Left lung (tissue), 4 donors: ENCODE measurements at regions not wholly inside any gene's neighbourhood (a gene's known extent, or its start where the extent isn't known, plus 50 kb on each side); places are given as distances from the start of the nearest gene placed in this dataset.

Experiments used
- ATAC-seq: fragments of 200-7000 bp; cut with Tn5 transposase; one replicate; pipeline ENCODE4 v1.9.1; 2020; ENCODE audit warnings: moderate library complexity
- DNase-seq, 4 donors: peaks; one replicate each; pipeline ENCODE4 v3.0.0-alpha.2; 2013 to 2020
- H3K27ac ChIP-seq, 2 donors: fragments of 200-600 bp; sonication (generic) in 1 of 2; one replicate each; pipeline versions ENCODE4 v1.5.0 to v1.8.0; 2020 to 2021
- H3K27me3 ChIP-seq, 2 donors: fragments of 200-600 bp; sonication (generic) in 1 of 2; one replicate each; pipeline versions ENCODE4 v1.5.0 to v1.8.0; 2020 to 2021
- H3K36me3 ChIP-seq, 2 donors: fragments of 200-600 bp; sonication (generic) in 1 of 2; one replicate each; pipeline versions ENCODE4 v1.5.0 to v1.8.0; 2020 to 2021
- H3K4me1 ChIP-seq, 2 donors: fragments of 200-600 bp; one replicate each; pipeline ENCODE4 v1.8.0; 2021
- H3K4me3 ChIP-seq, 2 donors: fragments of 200-600 bp; sonication (generic) in 1 of 2; one replicate each; pipeline versions ENCODE4 v1.5.0 to v1.8.0; 2020 to 2021; ENCODE audit warnings: mild to moderate bottlenecking in 1 of 2
- H3K9me3 ChIP-seq, 2 donors: fragments of 200-600 bp; sonication (generic) in 1 of 2; one replicate each; pipeline versions ENCODE4 v1.5.0 to v1.8.0; 2020 to 2021
- intact Hi-C, 2 donors: fragments of 100-400 bp; cut with DNase I; formaldehyde crosslinking; loops; one replicate each; pipeline versions ENCODE4 v1.11.2 to v1.14.2; 2022
- TF ChIP-seq, protein P1 (sequence below), 2 donors: fragments of 200-600 bp; sonication (generic) in 1 of 2; IDR thresholded peaks; one replicate each; pipeline versions ENCODE4 v1.5.0 to v1.8.0; 2021; ENCODE audit warnings: antibody characterized with exemption in 2 of 2
- donor health status: DM: no; HTN: yes; CAD: no.
- donor health status: DM: no; HTN: no; CAD: no.

- no peak for DNase-seq
- H3K27ac ChIP-seq = no peak overlapping the region
- H3K9me3 ChIP-seq = no peaks in the 10 kb centered on the region
- ATAC-seq = no peak
- TF ChIP-seq, protein P1, sequence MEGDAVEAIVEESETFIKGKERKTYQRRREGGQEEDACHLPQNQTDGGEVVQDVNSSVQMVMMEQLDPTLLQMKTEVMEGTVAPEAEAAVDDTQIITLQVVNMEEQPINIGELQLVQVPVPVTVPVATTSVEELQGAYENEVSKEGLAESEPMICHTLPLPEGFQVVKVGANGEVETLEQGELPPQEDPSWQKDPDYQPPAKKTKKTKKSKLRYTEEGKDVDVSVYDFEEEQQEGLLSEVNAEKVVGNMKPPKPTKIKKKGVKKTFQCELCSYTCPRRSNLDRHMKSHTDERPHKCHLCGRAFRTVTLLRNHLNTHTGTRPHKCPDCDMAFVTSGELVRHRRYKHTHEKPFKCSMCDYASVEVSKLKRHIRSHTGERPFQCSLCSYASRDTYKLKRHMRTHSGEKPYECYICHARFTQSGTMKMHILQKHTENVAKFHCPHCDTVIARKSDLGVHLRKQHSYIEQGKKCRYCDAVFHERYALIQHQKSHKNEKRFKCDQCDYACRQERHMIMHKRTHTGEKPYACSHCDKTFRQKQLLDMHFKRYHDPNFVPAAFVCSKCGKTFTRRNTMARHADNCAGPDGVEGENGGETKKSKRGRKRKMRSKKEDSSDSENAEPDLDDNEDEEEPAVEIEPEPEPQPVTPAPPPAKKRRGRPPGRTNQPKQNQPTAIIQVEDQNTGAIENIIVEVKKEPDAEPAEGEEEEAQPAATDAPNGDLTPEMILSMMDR (IDR thresholded peaks at IDR 0.05) = no peak
- no peaks in the 10 kb centered on the region for H3K27me3 ChIP-seq
- H3K4me3 ChIP-seq = no peak overlapping the region
- intact Hi-C loops = no loop called here
- H3K4me1 ChIP-seq = no peaks in the 10 kb centered on the region
- no peaks in the 10 kb centered on the region for H3K36me3 ChIP-seq
These were observed 507.0 kb downstream of the TBL1XR1 start for GRCh38 chr3:176690083-176690869.

DNA sequence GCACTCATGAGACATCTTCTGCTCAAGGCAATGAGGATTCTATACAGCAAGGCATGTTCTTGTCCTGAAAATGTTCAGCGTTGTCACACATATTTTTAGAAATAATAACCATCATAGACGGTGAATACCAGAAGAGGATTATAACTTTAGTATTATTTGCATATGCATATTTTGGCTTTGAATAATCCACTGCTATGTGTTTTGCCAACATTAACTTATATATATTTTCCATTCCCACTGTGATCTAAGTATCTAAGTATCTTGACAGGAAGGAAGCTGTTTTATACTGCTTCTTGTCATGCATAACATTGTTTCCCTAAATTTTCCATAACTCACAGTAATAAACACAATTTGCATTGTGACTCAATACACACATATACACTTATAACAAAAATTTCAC is 509.5 kb downstream of the TBL1XR1 start:
- TF ChIP-seq, protein P1 (IDR thresholded peaks at IDR 0.05) = no peak

DNA sequence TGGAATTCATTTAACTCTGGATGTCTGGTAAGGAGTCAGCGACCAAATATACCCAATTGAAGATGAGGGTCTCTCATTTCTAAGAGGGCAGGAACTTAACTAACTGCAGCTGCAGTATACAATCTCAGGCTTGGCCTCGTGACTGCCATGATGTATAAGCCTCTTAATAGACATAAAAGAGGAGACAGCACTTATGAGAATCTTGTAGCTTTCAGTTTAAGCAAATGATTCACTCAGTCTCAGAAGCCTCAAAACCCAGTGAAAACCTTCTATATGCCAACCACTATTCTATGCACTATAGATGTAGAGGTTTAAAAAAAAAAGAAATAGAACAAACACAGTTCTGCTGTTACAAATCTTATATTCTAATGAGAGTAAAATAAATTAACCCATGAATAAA is 513.9 kb downstream of the TBL1XR1 start:
- intact Hi-C loops = no loop called here
- ATAC-seq = no peak

More for the DNA sequence above, 509.5 kb downstream of the TBL1XR1 start:
- intact Hi-C loops = no loop called here
- Histone ChIP-seq H3K9me3 (peaks cover 0 to 12% of the 10 kb centered on the region in 2 donors), H3K4me1 (no peaks in the 10 kb centered on the region), H3K4me3 (no peak overlapping the region), H3K27ac (no peak overlapping the region), H3K27me3 (no peaks in the 10 kb centered on the region), H3K36me3 (no peaks in the 10 kb centered on the region)
- DNase-seq (no peak), ATAC-seq (no peak)

DNA sequence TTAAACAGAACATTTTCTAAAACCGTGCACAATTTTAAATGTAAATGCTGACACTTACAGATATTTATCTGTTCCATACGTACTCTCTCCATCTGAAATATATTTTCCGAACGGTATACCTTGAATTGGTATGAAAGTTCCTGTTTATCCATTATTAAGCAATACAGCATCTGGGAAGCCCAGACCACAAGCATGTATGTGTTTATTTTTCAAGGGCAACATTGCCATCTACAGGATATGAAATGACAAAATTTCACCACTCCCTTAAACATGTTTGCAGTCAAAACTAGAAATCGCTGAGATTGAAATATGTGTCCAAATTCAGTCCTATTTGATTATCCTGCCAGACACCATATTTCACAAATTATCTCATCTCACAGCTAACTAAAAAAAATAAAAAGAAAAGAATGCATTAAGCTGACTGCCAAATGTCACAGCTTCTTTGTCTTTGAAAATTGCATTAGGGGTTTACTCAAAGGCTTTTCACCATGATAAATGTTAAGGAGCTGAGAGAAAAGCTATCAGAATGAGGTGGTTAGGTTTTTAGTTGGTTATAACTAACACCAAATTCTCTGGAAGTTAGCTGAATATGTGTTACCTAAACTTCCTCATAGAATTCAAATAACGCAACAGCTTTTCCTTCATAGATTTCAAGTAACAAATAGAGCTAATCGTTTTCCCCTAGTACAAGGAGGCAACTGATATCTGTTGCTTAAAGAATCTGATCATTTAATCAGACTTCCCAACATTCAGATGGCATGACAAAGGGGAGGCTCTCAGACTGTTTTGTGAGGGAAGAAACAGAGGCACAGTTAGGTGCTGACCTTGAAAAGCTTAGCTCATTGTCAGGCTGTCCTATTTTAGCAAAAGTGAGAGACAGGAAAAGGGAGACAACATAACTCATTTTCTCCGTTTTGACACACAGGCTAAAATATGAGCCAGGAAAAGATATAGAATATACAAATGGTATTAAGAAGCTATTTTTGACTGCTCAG is 533.1 kb downstream of the TBL1XR1 start:
- DNase-seq = peak in 2 of 4 donors; percentile 62 to 74

More for the DNA sequence above, 513.9 kb downstream of the TBL1XR1 start:
- Histone ChIP-seq H3K27me3 (no peaks in the 10 kb centered on the region), H3K4me3 (no peak overlapping the region), H3K9me3 (peaks cover 0 to 24% of the 10 kb centered on the region in 2 donors), H3K4me1 (no peaks in the 10 kb centered on the region), H3K36me3 (no peaks in the 10 kb centered on the region), H3K27ac (no peak overlapping the region)
- TF ChIP-seq, protein P1 (IDR thresholded peaks at IDR 0.05) = no peak
- no peak for DNase-seq

More for the DNA sequence above, 533.1 kb downstream of the TBL1XR1 start:
- Histone ChIP-seq H3K4me3 (no peak overlapping the region), H3K4me1 (peaks cover 0 to 2% of the 10 kb centered on the region in 2 donors), H3K27me3 (no peaks in the 10 kb centered on the region), H3K27ac (no peak overlapping the region), H3K36me3 (no peaks in the 10 kb centered on the region), H3K9me3 (no peaks in the 10 kb centered on the region)
- TF ChIP-seq, protein P1 (IDR thresholded peaks at IDR 0.05) = peak in 1 of 2 donors; percentile 19
- intact Hi-C loops = no loop called here
- ATAC-seq = peak; percentile 61
